ENCODE measurements at regions not wholly inside any gene's neighbourhood (a gene's known extent, or its start where the extent isn't known, plus 50 kb on each side); places are given as distances from the start of the nearest gene placed in this dataset.

DNA sequence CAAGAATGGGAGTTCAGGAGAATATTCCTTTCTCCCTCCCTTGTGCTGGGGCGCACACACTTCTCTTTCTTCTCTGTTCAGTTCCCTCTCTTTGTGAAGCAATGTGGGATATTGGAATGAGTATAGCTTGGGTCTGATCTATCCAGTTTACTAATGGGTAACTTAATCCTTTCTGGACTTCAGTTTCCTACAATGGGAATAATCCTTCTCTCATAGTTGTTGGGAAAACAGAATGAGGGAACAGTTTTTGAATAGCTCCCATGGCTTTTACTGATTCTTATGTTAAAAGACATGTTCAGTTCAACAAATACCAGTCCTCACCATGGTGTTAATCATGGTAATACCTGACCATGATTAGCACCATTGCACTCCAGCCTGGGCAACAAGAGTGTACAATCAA lies 93.1 kb downstream of the ARL4C start:
- no TSS peak for BruUV-seq (replicated peaks)
- Histone ChIP-seq H3K27ac (ENCODE audit: low read depth, low read length, poor library complexity, severe bottlenecking) (no peak overlapping the region), H3K4me1 (ENCODE audit: insufficient read depth, low read length, poor library complexity, severe bottlenecking) (no peaks in the 10 kb centered on the region), H3K4me3 (ENCODE audit: low read depth, low read length, poor library complexity, severe bottlenecking) (no peak overlapping the region), H3K27me3 (replicated peaks; ENCODE audit: insufficient read depth, low read depth, low read length, poor library complexity) (no peaks in the 10 kb centered on the region), H3K36me3 (ENCODE audit: insufficient read depth, low read length, poor library complexity, severe bottlenecking) (no peaks in the 10 kb centered on the region), H3K9me3 (ENCODE audit: low read depth, low read length, poor library complexity, severe bottlenecking) (no peaks in the 10 kb centered on the region)
- no peak for DNase-seq (ENCODE audit: low spot score)
- ChIA-PET POLR2A (ENCODE audit: low non-redundant PET) (interaction anchor here (0.6 kb wide), 1 partner anchor 99 kb away, joined by 4 read pairs; no protein-coding TSS in a partner anchor), CTCF (no interaction called here)
- intact Hi-C loops (cut with micrococcal nuclease; ENCODE audit: unreplicated experiment) = no loop called here
- TF ChIP-seq, protein P1, sequence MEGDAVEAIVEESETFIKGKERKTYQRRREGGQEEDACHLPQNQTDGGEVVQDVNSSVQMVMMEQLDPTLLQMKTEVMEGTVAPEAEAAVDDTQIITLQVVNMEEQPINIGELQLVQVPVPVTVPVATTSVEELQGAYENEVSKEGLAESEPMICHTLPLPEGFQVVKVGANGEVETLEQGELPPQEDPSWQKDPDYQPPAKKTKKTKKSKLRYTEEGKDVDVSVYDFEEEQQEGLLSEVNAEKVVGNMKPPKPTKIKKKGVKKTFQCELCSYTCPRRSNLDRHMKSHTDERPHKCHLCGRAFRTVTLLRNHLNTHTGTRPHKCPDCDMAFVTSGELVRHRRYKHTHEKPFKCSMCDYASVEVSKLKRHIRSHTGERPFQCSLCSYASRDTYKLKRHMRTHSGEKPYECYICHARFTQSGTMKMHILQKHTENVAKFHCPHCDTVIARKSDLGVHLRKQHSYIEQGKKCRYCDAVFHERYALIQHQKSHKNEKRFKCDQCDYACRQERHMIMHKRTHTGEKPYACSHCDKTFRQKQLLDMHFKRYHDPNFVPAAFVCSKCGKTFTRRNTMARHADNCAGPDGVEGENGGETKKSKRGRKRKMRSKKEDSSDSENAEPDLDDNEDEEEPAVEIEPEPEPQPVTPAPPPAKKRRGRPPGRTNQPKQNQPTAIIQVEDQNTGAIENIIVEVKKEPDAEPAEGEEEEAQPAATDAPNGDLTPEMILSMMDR (conservative IDR thresholded peaks at IDR 0.05; ENCODE audit: low read depth, low read length) = no peak
- no peak for TF ChIP-seq EZH2 (IDR thresholded peaks at IDR 0.05; ENCODE audit: borderline replicate concordance, low read depth, low read length, poor library complexity, severe bottlenecking)

DNA sequence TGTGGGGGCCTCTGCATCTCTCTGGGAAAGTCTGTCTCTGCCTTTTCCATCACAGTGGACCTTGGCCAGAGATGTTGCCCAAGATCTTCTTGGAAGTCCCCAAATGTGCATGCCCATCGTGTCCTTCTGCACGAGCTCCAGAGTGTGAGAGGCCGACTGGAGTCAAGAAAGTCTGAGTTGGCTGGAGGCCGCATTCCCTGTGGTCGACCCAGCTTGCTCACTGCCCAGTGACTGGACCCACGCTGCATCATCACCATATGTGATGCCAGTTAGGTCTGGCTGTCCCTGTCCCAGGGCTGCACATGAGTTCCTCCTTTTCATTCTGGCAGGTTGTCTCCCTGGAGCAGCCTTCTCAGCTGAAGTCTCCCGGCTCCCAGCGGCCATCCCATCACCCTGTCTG lies 93.8 kb downstream of the ARL4C start:
- CTCF ChIA-PET = interaction anchor here (0.6 kb wide), 1 partner anchor 80 kb away, joined by 4 read pairs; no protein-coding TSS in a partner anchor

DNA sequence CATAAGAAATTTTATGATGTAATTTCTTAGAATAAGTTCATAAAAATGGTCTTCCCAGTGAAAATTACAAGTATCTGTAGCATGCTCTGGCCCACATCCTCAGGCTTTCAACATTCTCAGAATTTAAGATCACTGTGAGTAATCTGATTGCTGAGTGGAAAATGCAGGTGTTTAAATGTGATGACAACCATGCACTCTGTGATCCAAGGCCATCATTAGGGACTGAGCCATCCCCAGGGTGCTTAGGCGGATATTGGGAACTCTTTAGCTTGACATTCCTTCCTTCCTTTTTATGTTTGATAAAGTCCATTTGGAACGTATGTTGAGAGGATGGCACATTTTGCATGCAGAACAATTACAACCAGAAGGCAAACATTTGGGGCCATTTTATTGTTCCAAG lies 95.5 kb downstream of the ARL4C start:
- no peak for DNase-seq (ENCODE audit: low spot score)
- no peak for TF ChIP-seq EZH2 (IDR thresholded peaks at IDR 0.05; ENCODE audit: borderline replicate concordance, low read depth, low read length, poor library complexity, severe bottlenecking)
- TF ChIP-seq, protein P1 (conservative IDR thresholded peaks at IDR 0.05; ENCODE audit: low read depth, low read length) = no peak
- Histone ChIP-seq H3K4me3 (ENCODE audit: low read depth, low read length, poor library complexity, severe bottlenecking) (no peak overlapping the region), H3K9me3 (ENCODE audit: low read depth, low read length, poor library complexity, severe bottlenecking) (no peaks in the 10 kb centered on the region), H3K4me1 (ENCODE audit: insufficient read depth, low read length, poor library complexity, severe bottlenecking) (no peaks in the 10 kb centered on the region), H3K36me3 (ENCODE audit: insufficient read depth, low read length, poor library complexity, severe bottlenecking) (no peaks in the 10 kb centered on the region), H3K27me3 (replicated peaks; ENCODE audit: insufficient read depth, low read depth, low read length, poor library complexity) (no peaks in the 10 kb centered on the region), H3K27ac (ENCODE audit: low read depth, low read length, poor library complexity, severe bottlenecking) (no peak overlapping the region)
- intact Hi-C loops (cut with micrococcal nuclease; ENCODE audit: unreplicated experiment) = no loop called here
- POLR2A ChIA-PET (ENCODE audit: low non-redundant PET) = no interaction called here
- CTCF ChIA-PET = no interaction called here
- no TSS peak for BruUV-seq (replicated peaks)

More for the DNA sequence above, 93.8 kb downstream of the ARL4C start:
- Histone ChIP-seq H3K27me3 (replicated peaks; ENCODE audit: insufficient read depth, low read depth, low read length, poor library complexity) (no peaks in the 10 kb centered on the region), H3K9me3 (ENCODE audit: low read depth, low read length, poor library complexity, severe bottlenecking) (no peaks in the 10 kb centered on the region), H3K4me3 (ENCODE audit: low read depth, low read length, poor library complexity, severe bottlenecking) (no peak overlapping the region), H3K4me1 (ENCODE audit: insufficient read depth, low read length, poor library complexity, severe bottlenecking) (no peaks in the 10 kb centered on the region), H3K36me3 (ENCODE audit: insufficient read depth, low read length, poor library complexity, severe bottlenecking) (no peaks in the 10 kb centered on the region), H3K27ac (ENCODE audit: low read depth, low read length, poor library complexity, severe bottlenecking) (no peak overlapping the region)
- DNase-seq (ENCODE audit: low spot score) = no peak
- intact Hi-C loops (cut with micrococcal nuclease; ENCODE audit: unreplicated experiment) = no loop called here
- no TSS peak for BruUV-seq (replicated peaks)
- POLR2A ChIA-PET (ENCODE audit: low non-redundant PET) = no interaction called here
- TF ChIP-seq, protein P1 (conservative IDR thresholded peaks at IDR 0.05; ENCODE audit: low read depth, low read length) = no peak
- TF ChIP-seq EZH2 (IDR thresholded peaks at IDR 0.05; ENCODE audit: borderline replicate concordance, low read depth, low read length, poor library complexity, severe bottlenecking) = no peak
